ENCODE measurements at regions not wholly inside any gene's neighbourhood (a gene's known extent, or its start where the extent isn't known, plus 50 kb on each side); places are given as distances from the start of the nearest gene placed in this dataset.

DNA sequence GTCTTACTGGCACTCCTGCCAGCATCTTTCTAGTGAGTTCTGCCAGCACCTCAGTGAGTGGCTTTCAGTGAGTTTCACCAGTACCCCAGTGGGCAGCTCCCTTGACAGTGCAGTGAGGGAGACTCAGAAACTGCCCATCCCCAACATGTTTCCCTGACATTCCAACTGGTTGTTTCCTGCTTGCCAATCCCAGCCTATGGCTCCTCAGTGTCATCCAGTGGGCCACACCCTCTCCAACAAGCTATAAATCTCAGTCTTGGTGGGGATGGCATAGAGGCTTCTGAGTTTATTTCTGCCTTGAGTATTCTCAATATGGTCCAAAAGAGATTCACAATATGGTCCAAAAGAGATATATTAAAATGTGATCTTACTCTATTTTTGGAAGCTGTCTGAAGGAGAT, 461.2 kb upstream of the NR3C2 start:
- TF ChIP-seq CBX3 (IDR thresholded peaks at IDR 0.05; ENCODE audit: borderline replicate concordance, low read depth) (no peak), MAX (IDR thresholded peaks at IDR 0.05; ENCODE audit: low read depth, low read length) (no peak), STAT3 (IDR thresholded peaks at IDR 0.05; ENCODE audit: low read depth, low read length) (no peak), MXI1 (IDR thresholded peaks at IDR 0.05; ENCODE audit: low read depth, low read length) (no peak), CEBPB (IDR thresholded peaks at IDR 0.05; ENCODE audit: borderline replicate concordance in 1 of 2, low read depth in 2 of 2, low read length in 2 of 2) (no peak), TAF1 (IDR thresholded peaks at IDR 0.05; ENCODE audit: borderline replicate concordance, low read depth, low read length) (no peak), NR2C2 (IDR thresholded peaks at IDR 0.05; ENCODE audit: borderline replicate concordance, control insufficient read depth, insufficient read length, low read depth) (no peak), RUNX3 (IDR thresholded peaks at IDR 0.05; ENCODE audit: low read length) (no peak), E2F8 (IDR thresholded peaks at IDR 0.05; ENCODE audit: low read depth, partially characterized antibody) (no peak), EGR1 (IDR thresholded peaks at IDR 0.05; ENCODE audit: borderline replicate concordance in 1 of 2, low read depth in 2 of 2, low read length in 2 of 2) (no peak), ZNF217 (IDR thresholded peaks at IDR 0.05) (no peak), BACH1 (IDR thresholded peaks at IDR 0.05; ENCODE audit: borderline replicate concordance) (no peak), IKZF2 (IDR thresholded peaks at IDR 0.05) (no peak), ZNF622 (IDR thresholded peaks at IDR 0.05) (no peak), FOXM1 (IDR thresholded peaks at IDR 0.05; ENCODE audit: low read depth, low read length) (no peak), MEF2B (IDR thresholded peaks at IDR 0.05; ENCODE audit: partially characterized antibody, poor library complexity, severe bottlenecking) (no peak), ELK1 (IDR thresholded peaks at IDR 0.05; ENCODE audit: low read depth, low read length) (no peak), HDAC2 (IDR thresholded peaks at IDR 0.05) (no peak), IKZF1 (conservative IDR thresholded peaks at IDR 0.05) (no peak)
- ChIA-PET SMC1A (ENCODE audit: uncharacterized antibody, unreplicated experiment) (no interaction called here), RAD21 (ENCODE audit: unreplicated experiment) (no interaction called here), POLR2A (no interaction called here), CTCF (no interaction called here)
- no TSS peak for BruUV-seq (replicated peaks)
- Histone ChIP-seq H3K4me3 (no peak overlapping the region), H2AFZ (ENCODE audit: control insufficient read depth, low read depth, low read length) (no peak overlapping the region), H3K36me3 (ENCODE audit: control insufficient read depth in 2 of 2, insufficient read depth in 2 of 2, low read length in 1 of 2) (no peaks in the 10 kb centered on the region), H3K9ac (ENCODE audit: control insufficient read depth, insufficient read depth, low read length) (no peak overlapping the region), H3K27me3 (replicated peaks in 1 of 2; ENCODE audit: control insufficient read depth in 2 of 2, insufficient read depth in 2 of 2, low read length in 1 of 2) (no peaks in the 10 kb centered on the region), H3K4me2 (ENCODE audit: control insufficient read depth, insufficient read depth) (no peak overlapping the region), H3K9me3 (replicated peaks; ENCODE audit: control insufficient read depth, insufficient read depth, low read length) (no peaks in the 10 kb centered on the region), H3K27ac (ENCODE audit: control insufficient read depth, insufficient read depth) (no peak overlapping the region), H3K79me2 (ENCODE audit: control insufficient read depth, insufficient read depth, low read length) (no peaks in the 10 kb centered on the region), H3K4me1 (ENCODE audit: control insufficient read depth, insufficient read depth, low read length) (no peaks in the 10 kb centered on the region), H4K20me1 (ENCODE audit: control insufficient read depth, insufficient read depth) (no peaks in the 10 kb centered on the region)
- intact Hi-C loops (cut with micrococcal nuclease; ENCODE audit: unreplicated experiment) (no loop called here), in situ Hi-C loops (cut with MboI) (no loop called here)
- DNase-seq (ENCODE audit: low read depth, low spot score) (no peak), ATAC-seq (no peak), FAIRE-seq (no peak)

Data from GM12878 (cell line).